H9 (cell line): ENCODE measurements at regions not wholly inside any gene's neighbourhood (a gene's known extent, or its start where the extent isn't known, plus 50 kb on each side); places are given as distances from the start of the nearest gene placed in this dataset.

Source experiments
- DNase-seq: peaks from one replicate; pipeline ENCODE4 v3.0.0-alpha.2; 2017
- H2AFZ ChIP-seq: one replicate; pipeline ENCODE4 v1.6.1; 2013; ENCODE audit warnings: mild to moderate bottlenecking, low read length, control low read depth, moderate library complexity
- H2AK5ac ChIP-seq: 2 replicates; pipeline ENCODE4 v1.6.1; 2013; ENCODE audit warnings: low read length, control low read depth, mixed read lengths; ENCODE audit not compliant: insufficient read length
- H2BK120ac ChIP-seq: one replicate; pipeline ENCODE4 v1.6.1; 2013; ENCODE audit warnings: low read depth, mild to moderate bottlenecking, low read length, control low read depth, inconsistent platforms; ENCODE audit not compliant: poor library complexity, severe bottlenecking
- H2BK12ac ChIP-seq: 2 replicates; pipeline ENCODE4 v1.6.1; 2013; ENCODE audit warnings: low read length, control low read depth, mixed read lengths, low read depth; ENCODE audit not compliant: insufficient read length
- H2BK15ac ChIP-seq: 2 replicates; pipeline ENCODE4 v1.6.1; 2013; ENCODE audit warnings: low read depth, low read length, control low read depth
- H2BK20ac ChIP-seq: one replicate; pipeline ENCODE4 v1.6.1; 2013; ENCODE audit warnings: low read depth, mild to moderate bottlenecking, low read length, control low read depth, inconsistent platforms; ENCODE audit not compliant: poor library complexity, severe bottlenecking
- H2BK5ac ChIP-seq: 2 replicates; pipeline ENCODE4 v1.6.1; 2013; ENCODE audit warnings: low read length, control low read depth, mixed read lengths; ENCODE audit not compliant: insufficient read length
- H3K14ac ChIP-seq: 2 replicates; pipeline ENCODE4 v1.6.1; 2013; ENCODE audit warnings: low read length, control low read depth; ENCODE audit not compliant: insufficient read depth
- H3K18ac ChIP-seq: 2 replicates; pipeline ENCODE4 v1.6.1; 2013; ENCODE audit warnings: low read depth, mild to moderate bottlenecking, mixed read lengths, low read length, control low read depth; ENCODE audit not compliant: insufficient read length
- H3K23ac ChIP-seq: 2 replicates; pipeline ENCODE4 v1.6.1; 2013; ENCODE audit warnings: low read length, control low read depth, mixed read lengths, low read depth; ENCODE audit not compliant: insufficient read length
- H3K23me2 ChIP-seq: 2 replicates; pipeline ENCODE4 v1.6.1; 2013; ENCODE audit warnings: low read depth, mild to moderate bottlenecking, mixed read lengths, low read length, control low read depth; ENCODE audit not compliant: insufficient read length, poor library complexity, severe bottlenecking
- H3K27ac ChIP-seq: 2 replicates; pipeline ENCODE4 v1.5.1; 2013; ENCODE audit warnings: low read length, control low read depth, mixed read lengths, low read depth; ENCODE audit not compliant: insufficient read length
- H3K27me3 ChIP-seq: 2 replicates; pipeline ENCODE4 v1.6.1; 2013; ENCODE audit warnings: low read length, control low read depth, inconsistent platforms; ENCODE audit not compliant: insufficient read depth
- H3K4ac ChIP-seq: 2 replicates; pipeline ENCODE4 v1.6.1; 2013; ENCODE audit warnings: low read depth, mild to moderate bottlenecking, control low read depth, inconsistent platforms, low read length, moderate library complexity
- H3K4me1 ChIP-seq: 2 replicates; pipeline ENCODE4 v1.6.1; 2013; ENCODE audit warnings: low read length, control low read depth, inconsistent platforms; ENCODE audit not compliant: insufficient read depth
- H3K4me2 ChIP-seq: 2 replicates; pipeline ENCODE4 v1.6.1; 2013; ENCODE audit warnings: low read length, control low read depth, mixed read lengths; ENCODE audit not compliant: insufficient read length, insufficient read depth
- H3K56ac ChIP-seq: 2 replicates; pipeline ENCODE4 v1.6.1; 2013; ENCODE audit warnings: low read depth, mild to moderate bottlenecking, mixed read lengths, low read length, control low read depth; ENCODE audit not compliant: insufficient read length
- H3K79me1 ChIP-seq: 2 replicates; pipeline ENCODE4 v1.6.1; 2013; ENCODE audit warnings: low read depth, mild to moderate bottlenecking, moderate library complexity, low read length, control low read depth, inconsistent platforms; ENCODE audit not compliant: insufficient read depth, poor library complexity, severe bottlenecking
- H3K79me2 ChIP-seq: 2 replicates; pipeline ENCODE4 v1.6.1; 2013; ENCODE audit warnings: low read length, control low read depth, inconsistent platforms; ENCODE audit not compliant: insufficient read depth
- H3K9ac ChIP-seq: 2 replicates; pipeline ENCODE4 v1.6.1; 2013; ENCODE audit warnings: low read length, control low read depth, mixed read lengths; ENCODE audit not compliant: insufficient read length; ENCODE audit errors: extremely low read depth
- H3K9me3 ChIP-seq: one replicate; pipeline ENCODE4 v1.6.1; 2013; ENCODE audit warnings: low read depth, low read length, inconsistent platforms; ENCODE audit not compliant: control insufficient read depth
- H3T11ph ChIP-seq: one replicate; pipeline ENCODE4 v1.6.1; 2013; ENCODE audit warnings: mild to moderate bottlenecking, low read length, control low read depth, inconsistent platforms
- H4K20me1 ChIP-seq: one replicate; pipeline ENCODE4 v1.6.1; 2013; ENCODE audit not compliant: control insufficient read depth, insufficient read length, insufficient read depth
- H4K5ac ChIP-seq: 2 replicates; pipeline ENCODE4 v1.6.1; 2013; ENCODE audit warnings: low read depth, mild to moderate bottlenecking, mixed read lengths, low read length, control low read depth; ENCODE audit not compliant: insufficient read length
- H4K8ac ChIP-seq: replicated peaks from 2 replicates; pipeline ENCODE4 v1.6.1; 2013; ENCODE audit warnings: low read length, control low read depth, mixed read lengths, low read depth; ENCODE audit not compliant: insufficient read length
- H4K91ac ChIP-seq: 2 replicates; pipeline ENCODE4 v1.6.1; 2013; ENCODE audit warnings: low read depth, mild to moderate bottlenecking, moderate library complexity, mixed read lengths, low read length, control low read depth; ENCODE audit not compliant: insufficient read length
- H3K27ac Mint-ChIP-seq, 3 experiments: 2 replicates in 2 of 3; 3 replicates in 1 of 3; pipeline ENCODE4 v1.8.0; 2020 to 2021; ENCODE audit warnings: mixed read lengths in 3 of 3, mild to moderate bottlenecking in 1 of 3, moderate library complexity in 1 of 3
- H3K27me3 Mint-ChIP-seq: 2 replicates; pipeline ENCODE4 v1.8.0; 2021; ENCODE audit warnings: low read depth, mild to moderate bottlenecking, moderate library complexity, mixed read lengths
- H3K36me3 Mint-ChIP-seq, 3 experiments: 2 replicates in 2 of 3; 3 replicates in 1 of 3; pipeline ENCODE4 v1.8.0; 2020 to 2021; ENCODE audit warnings: low read depth in 3 of 3, mixed read lengths in 3 of 3; ENCODE audit not compliant: insufficient read depth in 1 of 3
- H3K4me1 Mint-ChIP-seq, 2 experiments: 2 replicates each; pipeline ENCODE4 v1.8.0; 2020; ENCODE audit warnings: mixed read lengths in 2 of 2
- H3K4me3 Mint-ChIP-seq, 2 experiments: 2 replicates in 1 of 2; 3 replicates in 1 of 2; pipeline ENCODE4 v1.8.0; 2020 to 2021; ENCODE audit warnings: mild to moderate bottlenecking in 2 of 2, mixed read lengths in 2 of 2, moderate library complexity in 1 of 2
- H3K9me3 Mint-ChIP-seq, 2 experiments: 2 replicates in 1 of 2; 3 replicates in 1 of 2; pipeline ENCODE4 v1.8.0; 2020; ENCODE audit warnings: mild to moderate bottlenecking in 2 of 2, mixed read lengths in 2 of 2, moderate library complexity in 1 of 2
- WGBS: extraction: QIAGEN DNeasy Blood & Tissue Kit; methylation state at CpG from one replicate; pipeline ENCODE4 v1.1.7; 2013; ENCODE audit warnings: missing lambda C conversion rate, low lambda C conversion rate, mixed read lengths; ENCODE audit not compliant: insufficient read length; ENCODE audit errors: extremely low coverage; 5-methylcytosine and 5-hydroxymethylcytosine counted together
- TF ChIP-seq, protein P1 (sequence below): fragments of 200-600 bp; sonication (generic); conservative IDR thresholded peaks from 3 replicates; pipeline ENCODE4 v1.8.0; 2021; ENCODE audit warnings: antibody characterized with exemption, mild to moderate bottlenecking

DNA sequence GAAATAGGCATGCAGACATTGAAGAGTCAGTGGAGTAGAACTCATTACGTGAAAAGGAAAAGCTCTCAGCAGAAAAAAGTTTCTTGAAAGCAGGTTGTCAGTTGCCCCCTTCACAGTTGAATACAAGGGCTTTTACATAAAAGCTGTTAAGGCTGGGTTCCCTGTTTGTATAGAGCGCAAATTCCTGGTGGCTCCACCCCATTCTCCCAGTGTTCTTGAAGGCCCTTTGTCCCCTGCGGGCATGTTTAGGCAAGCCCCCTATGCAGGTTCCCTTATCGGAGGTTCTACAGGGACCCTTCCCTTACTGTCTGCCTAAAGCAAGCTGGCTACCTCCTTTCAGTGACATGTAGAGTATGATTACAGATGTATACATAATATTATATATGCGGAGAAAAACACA, 497.2 kb upstream of the SYT4 start:
- Histone ChIP-seq H3K23me2 (no peaks in the 10 kb centered on the region), H3K27me3 (no peaks in the 10 kb centered on the region), H2AK5ac (no peak overlapping the region), H4K8ac (no peak overlapping the region), H4K20me1 (no peaks in the 10 kb centered on the region), H4K91ac (no peak overlapping the region), H3K9ac (no peak overlapping the region), H3K56ac (no peak overlapping the region), H3K27ac (no peak overlapping the region), H3K4ac (no peak overlapping the region), H3K79me2 (no peaks in the 10 kb centered on the region), H3K18ac (no peak overlapping the region), H3K4me1 (no peaks in the 10 kb centered on the region), H4K5ac (no peak overlapping the region), H3T11ph (no peak overlapping the region), H3K9me3 (no peaks in the 10 kb centered on the region), H2BK120ac (no peak overlapping the region), H2BK5ac (no peak overlapping the region), H3K79me1 (no peaks in the 10 kb centered on the region), H3K14ac (no peak overlapping the region), H2BK12ac (no peak overlapping the region), H2BK15ac (no peak overlapping the region), H2AFZ (no peak overlapping the region), H3K23ac (no peak overlapping the region), H2BK20ac (no peak overlapping the region), H3K4me2 (no peak overlapping the region)
- Mint-ChIP-seq H3K4me3 (no peak overlapping the region), H3K4me1 (peaks cover 12 to 22% of the 10 kb centered on the region in 2 experiments), H3K27ac (peak overlapping the region in 2 of 3 experiments; percentile 52 to 84; a peak in 4 of 7 replicates), H3K27me3 (no peaks in the 10 kb centered on the region), H3K36me3 (peaks cover 0 to 5% (median 0%) of the 10 kb centered on the region in 3 experiments; a peak in 1 of 7 replicates), H3K9me3 (no peaks in the 10 kb centered on the region; a peak in 1 of 5 replicates)
- TF ChIP-seq, protein P1, sequence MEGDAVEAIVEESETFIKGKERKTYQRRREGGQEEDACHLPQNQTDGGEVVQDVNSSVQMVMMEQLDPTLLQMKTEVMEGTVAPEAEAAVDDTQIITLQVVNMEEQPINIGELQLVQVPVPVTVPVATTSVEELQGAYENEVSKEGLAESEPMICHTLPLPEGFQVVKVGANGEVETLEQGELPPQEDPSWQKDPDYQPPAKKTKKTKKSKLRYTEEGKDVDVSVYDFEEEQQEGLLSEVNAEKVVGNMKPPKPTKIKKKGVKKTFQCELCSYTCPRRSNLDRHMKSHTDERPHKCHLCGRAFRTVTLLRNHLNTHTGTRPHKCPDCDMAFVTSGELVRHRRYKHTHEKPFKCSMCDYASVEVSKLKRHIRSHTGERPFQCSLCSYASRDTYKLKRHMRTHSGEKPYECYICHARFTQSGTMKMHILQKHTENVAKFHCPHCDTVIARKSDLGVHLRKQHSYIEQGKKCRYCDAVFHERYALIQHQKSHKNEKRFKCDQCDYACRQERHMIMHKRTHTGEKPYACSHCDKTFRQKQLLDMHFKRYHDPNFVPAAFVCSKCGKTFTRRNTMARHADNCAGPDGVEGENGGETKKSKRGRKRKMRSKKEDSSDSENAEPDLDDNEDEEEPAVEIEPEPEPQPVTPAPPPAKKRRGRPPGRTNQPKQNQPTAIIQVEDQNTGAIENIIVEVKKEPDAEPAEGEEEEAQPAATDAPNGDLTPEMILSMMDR: no peak
- peak; percentile 72 for DNase-seq
- WGBS: no CpG with 5 or more reads among the region's 5 CpGs
